ENCODE measurements at regions not wholly inside any gene's neighbourhood (a gene's known extent, or its start where the extent isn't known, plus 50 kb on each side); places are given as distances from the start of the nearest gene placed in this dataset.
A peak's percentile ranks its signal among the peaks of the same experiment; 100 is the strongest.

- H3K27ac ChIP-seq = no peak overlapping the region
- no peak for ATAC-seq
- intact Hi-C loops (cut with DNase I) = no loop called here
- no peaks in the 10 kb centered on the region for H3K36me3 ChIP-seq (replicated peaks in 1 of 2; ENCODE audit: insufficient read depth in 1 of 2, low read depth in 2 of 2)
- WGBS, 2 donors = 16 to 20% methylated on average over 9 of the region's 9 CpGs
- no peaks in the 10 kb centered on the region for H3K27me3 ChIP-seq
- H3K9me3 ChIP-seq = no peaks in the 10 kb centered on the region
- DNase-seq = no peak
- H3K4me3 ChIP-seq = no peak overlapping the region
- H3K4me1 ChIP-seq = no peaks in the 10 kb centered on the region
- TF ChIP-seq POLR2A (IDR thresholded peaks at IDR 0.05) (no peak), CTCF (IDR thresholded peaks at IDR 0.05) (no peak)
Measured at GRCh38 chr12:115817389-115817788, 460.1 kb downstream of the MED13L start.

- Histone ChIP-seq H3K27ac (no peak overlapping the region), H3K27me3 (no peaks in the 10 kb centered on the region), H3K4me1 (no peaks in the 10 kb centered on the region), H3K9me3 (no peaks in the 10 kb centered on the region), H3K36me3 (replicated peaks in 1 of 2; ENCODE audit: insufficient read depth in 1 of 2, low read depth in 2 of 2) (no peaks in the 10 kb centered on the region), H3K4me3 (no peak overlapping the region)
- ATAC-seq (no peak), DNase-seq (no peak)
- no peak for TF ChIP-seq POLR2A (IDR thresholded peaks at IDR 0.05)
- intact Hi-C loops (cut with DNase I) = no loop called here
- 65 to 70% methylated on average over 7 of the region's 7 CpGs for WGBS, 2 donors
Measured at GRCh38 chr12:115815924-115816323, 461.6 kb downstream of the MED13L start.

GRCh38 chr12:115813256-115813655 is 464.2 kb downstream of the MED13L start:
- no peaks in the 10 kb centered on the region for H3K9me3 ChIP-seq
- ATAC-seq (no peak), DNase-seq (no peak)

GRCh38 chr12:115811929-115812328 is 465.6 kb downstream of the MED13L start:
- ATAC-seq (no peak), DNase-seq (peak in 2 of 4 donors; percentile 12 to 21)
- no peaks in the 10 kb centered on the region for H3K36me3 ChIP-seq (replicated peaks in 1 of 2; ENCODE audit: insufficient read depth in 1 of 2, low read depth in 2 of 2)
- no peaks in the 10 kb centered on the region for H3K4me1 ChIP-seq
- H3K27me3 ChIP-seq = no peaks in the 10 kb centered on the region
- 25 to 30% methylated on average over 1 of the region's 1 CpG for WGBS, 2 donors
- intact Hi-C loops (cut with DNase I) = no loop called here
- no peak for TF ChIP-seq CTCF (IDR thresholded peaks at IDR 0.05)
- TF ChIP-seq POLR2A (IDR thresholded peaks at IDR 0.05) = no peak
- no peak overlapping the region for H3K4me3 ChIP-seq
- no peak overlapping the region for H3K27ac ChIP-seq
- no peaks in the 10 kb centered on the region for H3K9me3 ChIP-seq

More at GRCh38 chr12:115813256-115813655, 464.2 kb downstream of the MED13L start:
- no peak overlapping the region for H3K4me3 ChIP-seq
- H3K27me3 ChIP-seq = no peaks in the 10 kb centered on the region
- H3K36me3 ChIP-seq (replicated peaks in 1 of 2; ENCODE audit: insufficient read depth in 1 of 2, low read depth in 2 of 2) = no peaks in the 10 kb centered on the region
- no peaks in the 10 kb centered on the region for H3K4me1 ChIP-seq
- no peak overlapping the region for H3K27ac ChIP-seq
- TF ChIP-seq CTCF (IDR thresholded peaks at IDR 0.05) (no peak), POLR2A (IDR thresholded peaks at IDR 0.05) (no peak)
- intact Hi-C loops (cut with DNase I) = no loop called here
- WGBS, 2 donors = 40 to 42% methylated on average over 2 of the region's 2 CpGs

- WGBS, 2 donors = 54 to 59% methylated on average over 4 of the region's 4 CpGs
- peak overlapping the region in 1 of 4 donors; percentile 11 for H3K27ac ChIP-seq
- ATAC-seq = no peak
Measured at GRCh38 chr12:115811045-115811444, 466.4 kb downstream of the MED13L start.

More at GRCh38 chr12:115811045-115811444, 466.4 kb downstream of the MED13L start:
- no peaks in the 10 kb centered on the region for H3K36me3 ChIP-seq (replicated peaks in 1 of 2; ENCODE audit: insufficient read depth in 1 of 2, low read depth in 2 of 2)
- H3K27me3 ChIP-seq = no peaks in the 10 kb centered on the region
- no peaks in the 10 kb centered on the region for H3K4me1 ChIP-seq
- DNase-seq = no peak
- TF ChIP-seq POLR2A (IDR thresholded peaks at IDR 0.05) (no peak), CTCF (IDR thresholded peaks at IDR 0.05) (no peak)
- H3K9me3 ChIP-seq = no peaks in the 10 kb centered on the region
- intact Hi-C loops (cut with DNase I) = no loop called here
- no peak overlapping the region for H3K4me3 ChIP-seq
